ENCODE measurements at regions not wholly inside any gene's neighbourhood (a gene's known extent, or its start where the extent isn't known, plus 50 kb on each side); places are given as distances from the start of the nearest gene placed in this dataset.

DNA sequence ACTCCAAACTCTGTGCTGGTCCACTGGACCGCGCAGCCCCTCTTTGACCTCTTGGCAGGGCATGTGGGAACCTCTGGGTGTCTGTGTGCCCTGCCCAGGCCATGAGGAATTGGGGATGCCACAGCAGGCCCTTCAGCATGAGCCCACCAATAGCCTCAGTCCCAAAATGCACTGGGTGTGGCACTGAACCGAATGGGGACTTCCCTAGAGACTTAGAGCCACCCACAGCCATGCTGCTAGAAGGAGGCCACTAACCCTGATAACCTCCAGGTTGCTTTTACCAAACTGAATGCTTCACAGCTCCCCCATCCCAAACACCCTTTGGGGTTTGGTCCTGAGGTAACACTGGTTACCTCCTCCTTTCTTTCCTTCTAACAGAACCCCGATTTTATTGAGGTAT is 302.7 kb downstream of the PIK3R1 start:
- intact Hi-C loops (cut with micrococcal nuclease; ENCODE audit: unreplicated experiment), result no loop called here
- BruUV-seq (replicated peaks), result no TSS peak
- in situ Hi-C loops (cut with HindIII; ENCODE audit: low pct_unique_long_range_greater_than_20kb, low sequenced_read_pairs), result no loop called here
- no peaks in the 10 kb centered on the region for H3K27me3 ChIP-seq (ENCODE audit: control insufficient read depth, insufficient read depth, low read length)
- TF ChIP-seq TCF7L2 (IDR thresholded peaks at IDR 0.05; ENCODE audit: low read depth, low read length), result no peak
- TF ChIP-seq REST (IDR thresholded peaks at IDR 0.05; ENCODE audit: insufficient read depth in 1 of 2, low read depth in 2 of 2, low read length in 1 of 2), result no peak
- TF ChIP-seq CTCF (IDR thresholded peaks at IDR 0.05), result no peak
- TF ChIP-seq POLR2AphosphoS5 (IDR thresholded peaks at IDR 0.05; ENCODE audit: low read depth, low read length), result no peak
- TF ChIP-seq SIN3A (IDR thresholded peaks at IDR 0.05; ENCODE audit: borderline replicate concordance, insufficient read depth, low read depth, low read length), result no peak
- H3K4me1 ChIP-seq (ENCODE audit: control insufficient read depth, insufficient read depth, low read length), result no peaks in the 10 kb centered on the region
- DNase-seq (ENCODE audit: low read depth, low spot score) (no peak), ATAC-seq (no peak)
- no peaks in the 10 kb centered on the region for H3K36me3 ChIP-seq (ENCODE audit: control insufficient read depth, insufficient read depth, low read length)
- H3K27ac ChIP-seq (ENCODE audit: low read length), result no peak overlapping the region
- H3K9me3 ChIP-seq (ENCODE audit: control insufficient read depth, insufficient read depth, low read depth, low read length), result no peaks in the 10 kb centered on the region
- no peak overlapping the region for H3K4me3 ChIP-seq (ENCODE audit: low read depth in 2 of 2, low read length in 2 of 2)
- CTCF ChIA-PET, result no interaction called here
- POLR2A ChIA-PET, result no interaction called here

DNA sequence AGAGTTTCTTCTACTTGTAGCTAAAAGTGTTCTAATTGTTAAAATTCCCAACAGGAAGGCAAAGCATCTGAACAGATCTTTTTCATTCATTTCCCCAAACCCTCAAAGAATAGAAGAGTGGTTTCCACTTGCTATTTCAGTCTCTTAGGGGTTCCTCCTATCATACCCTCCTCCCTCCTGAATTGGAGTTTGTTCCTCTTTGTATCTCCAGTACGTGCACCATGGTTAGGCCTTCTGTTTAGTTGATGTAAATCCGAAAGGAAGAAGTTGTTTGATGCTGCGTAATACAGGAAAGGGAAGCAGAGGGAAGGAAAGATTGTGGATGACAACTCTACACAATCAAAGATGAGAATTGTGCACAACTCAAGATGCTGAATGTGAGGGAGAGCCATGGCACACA is 303.6 kb downstream of the PIK3R1 start:
- H3K27ac ChIP-seq (ENCODE audit: low read length), result no peak overlapping the region

More for the DNA sequence above, 303.6 kb downstream of the PIK3R1 start:
- TF ChIP-seq CTCF (IDR thresholded peaks at IDR 0.05) (no peak), SIN3A (IDR thresholded peaks at IDR 0.05; ENCODE audit: borderline replicate concordance, insufficient read depth, low read depth, low read length) (no peak), TCF7L2 (IDR thresholded peaks at IDR 0.05; ENCODE audit: low read depth, low read length) (no peak), REST (IDR thresholded peaks at IDR 0.05; ENCODE audit: insufficient read depth in 1 of 2, low read depth in 2 of 2, low read length in 1 of 2) (no peak), POLR2AphosphoS5 (IDR thresholded peaks at IDR 0.05; ENCODE audit: low read depth, low read length) (no peak)
- no TSS peak for BruUV-seq (replicated peaks)
- DNase-seq (ENCODE audit: low read depth, low spot score) (no peak), ATAC-seq (no peak)
- in situ Hi-C loops (cut with HindIII; ENCODE audit: low pct_unique_long_range_greater_than_20kb, low sequenced_read_pairs) (no loop called here), intact Hi-C loops (cut with micrococcal nuclease; ENCODE audit: unreplicated experiment) (no loop called here)
- H3K36me3 ChIP-seq (ENCODE audit: control insufficient read depth, insufficient read depth, low read length), result no peaks in the 10 kb centered on the region
- no peaks in the 10 kb centered on the region for H3K4me1 ChIP-seq (ENCODE audit: control insufficient read depth, insufficient read depth, low read length)
- H3K27me3 ChIP-seq (ENCODE audit: control insufficient read depth, insufficient read depth, low read length), result no peaks in the 10 kb centered on the region
- ChIA-PET CTCF (no interaction called here), POLR2A (no interaction called here)
- no peaks in the 10 kb centered on the region for H3K9me3 ChIP-seq (ENCODE audit: control insufficient read depth, insufficient read depth, low read depth, low read length)
- no peak overlapping the region for H3K4me3 ChIP-seq (ENCODE audit: low read depth in 2 of 2, low read length in 2 of 2)
